Endothelial cell of umbilical vein (primary cell): ENCODE measurements at regions not wholly inside any gene's neighbourhood (a gene's known extent, or its start where the extent isn't known, plus 50 kb on each side); places are given as distances from the start of the nearest gene placed in this dataset.

Experiments
- CTCF ChIP-seq, 2 donors: IDR thresholded peaks; 1 replicate in 1 of 2; 2 replicates in 1 of 2; pipeline ENCODE4 v1.5.1; 2011; ENCODE audit warnings: low read length in 2 of 2, mild to moderate bottlenecking in 2 of 2, moderate library complexity in 2 of 2, control low read depth in 1 of 2, inconsistent platforms in 1 of 2, low read depth in 1 of 2; ENCODE audit not compliant: insufficient read depth in 1 of 2; ENCODE audit errors: extremely low read depth in 1 of 2
- EZH2 ChIP-seq: IDR thresholded peaks from 2 replicates; pipeline ENCODE4 v1.6.1; 2012; ENCODE audit warnings: borderline replicate concordance, low read depth, mild to moderate bottlenecking, moderate library complexity, low read length, inconsistent platforms; ENCODE audit not compliant: severe bottlenecking
- GATA2 ChIP-seq: IDR thresholded peaks from 2 replicates; pipeline ENCODE4 v1.7.0; 2011; ENCODE audit warnings: low read depth, mild to moderate bottlenecking, moderate library complexity, mixed read lengths, low read length; ENCODE audit not compliant: insufficient read length, insufficient read depth
- MAX ChIP-seq: IDR thresholded peaks from 2 replicates; pipeline ENCODE4 v1.6.1; 2011; ENCODE audit not compliant: insufficient read depth, insufficient read length
- POLR2A ChIP-seq: IDR thresholded peaks from 2 replicates; pipeline ENCODE4 v1.6.1; 2012; ENCODE audit warnings: low read depth, mild to moderate bottlenecking, control low read depth, low read length

GRCh38 chr5:158552241-158552640 is 547.5 kb downstream of the EBF1 start:
- TF ChIP-seq CTCF (IDR thresholded peaks at IDR 0.05; ENCODE audit: extremely low read depth in 1 of 2, insufficient read depth in 1 of 2, low read depth in 1 of 2, low read length in 2 of 2) (no peak), EZH2 (no peak), POLR2A (no peak), GATA2 (no peak), MAX (no peak)
